ENCODE measurements at regions not wholly inside any gene's neighbourhood (a gene's known extent, or its start where the extent isn't known, plus 50 kb on each side); places are given as distances from the start of the nearest gene placed in this dataset.

DNA sequence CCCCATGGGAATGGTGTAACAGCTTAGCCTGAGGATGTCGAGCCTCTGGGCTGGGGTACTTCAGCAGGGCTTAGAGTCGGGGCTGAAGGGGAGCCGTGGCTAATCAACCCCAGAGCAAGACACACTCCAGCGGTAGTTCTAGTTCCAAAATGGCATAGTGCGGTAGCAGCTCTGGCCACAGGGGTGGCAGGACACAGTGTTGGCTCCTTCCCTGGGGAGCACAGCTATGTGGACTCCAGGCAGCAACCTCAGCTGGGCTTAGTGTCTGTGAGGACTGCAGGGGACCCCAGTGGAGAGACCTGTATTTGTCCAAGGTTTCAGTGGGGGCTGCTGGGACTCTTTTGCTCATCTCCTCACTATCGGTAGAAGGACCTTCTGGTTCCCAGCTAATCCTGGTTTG lies 70.8 kb upstream of the PCDH20 start:
- TF ChIP-seq, protein P1, sequence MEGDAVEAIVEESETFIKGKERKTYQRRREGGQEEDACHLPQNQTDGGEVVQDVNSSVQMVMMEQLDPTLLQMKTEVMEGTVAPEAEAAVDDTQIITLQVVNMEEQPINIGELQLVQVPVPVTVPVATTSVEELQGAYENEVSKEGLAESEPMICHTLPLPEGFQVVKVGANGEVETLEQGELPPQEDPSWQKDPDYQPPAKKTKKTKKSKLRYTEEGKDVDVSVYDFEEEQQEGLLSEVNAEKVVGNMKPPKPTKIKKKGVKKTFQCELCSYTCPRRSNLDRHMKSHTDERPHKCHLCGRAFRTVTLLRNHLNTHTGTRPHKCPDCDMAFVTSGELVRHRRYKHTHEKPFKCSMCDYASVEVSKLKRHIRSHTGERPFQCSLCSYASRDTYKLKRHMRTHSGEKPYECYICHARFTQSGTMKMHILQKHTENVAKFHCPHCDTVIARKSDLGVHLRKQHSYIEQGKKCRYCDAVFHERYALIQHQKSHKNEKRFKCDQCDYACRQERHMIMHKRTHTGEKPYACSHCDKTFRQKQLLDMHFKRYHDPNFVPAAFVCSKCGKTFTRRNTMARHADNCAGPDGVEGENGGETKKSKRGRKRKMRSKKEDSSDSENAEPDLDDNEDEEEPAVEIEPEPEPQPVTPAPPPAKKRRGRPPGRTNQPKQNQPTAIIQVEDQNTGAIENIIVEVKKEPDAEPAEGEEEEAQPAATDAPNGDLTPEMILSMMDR (IDR thresholded peaks at IDR 0.05 in 2 of 3, conservative IDR thresholded peaks at IDR 0.05 in 1 of 3; ENCODE audit: borderline replicate concordance in 1 of 3, insufficient read depth in 1 of 3, low read depth in 2 of 3, low read length in 2 of 3): no peak
- TF ChIP-seq YY1 (IDR thresholded peaks at IDR 0.05; ENCODE audit: extremely low read depth, insufficient replicate concordance, low read depth, low read length) (no peak), EZH2 (IDR thresholded peaks at IDR 0.05) (no peak), POLR2A (IDR thresholded peaks at IDR 0.05; ENCODE audit: borderline replicate concordance, extremely low read depth, insufficient read depth, insufficient read length) (no peak), CBX3 (IDR thresholded peaks at IDR 0.05; ENCODE audit: low read depth) (no peak), POLR2AphosphoS5 (IDR thresholded peaks at IDR 0.05; ENCODE audit: low read depth, low read length) (no peak), ZNF274 (IDR thresholded peaks at IDR 0.05; ENCODE audit: low read depth, low read length) (no peak), ELF1 (IDR thresholded peaks at IDR 0.05; ENCODE audit: borderline replicate concordance, low read depth) (no peak), JUND (IDR thresholded peaks at IDR 0.05) (no peak), RAD21 (IDR thresholded peaks at IDR 0.05; ENCODE audit: low read depth) (no peak)
- TF ChIP-seq, protein P2, sequence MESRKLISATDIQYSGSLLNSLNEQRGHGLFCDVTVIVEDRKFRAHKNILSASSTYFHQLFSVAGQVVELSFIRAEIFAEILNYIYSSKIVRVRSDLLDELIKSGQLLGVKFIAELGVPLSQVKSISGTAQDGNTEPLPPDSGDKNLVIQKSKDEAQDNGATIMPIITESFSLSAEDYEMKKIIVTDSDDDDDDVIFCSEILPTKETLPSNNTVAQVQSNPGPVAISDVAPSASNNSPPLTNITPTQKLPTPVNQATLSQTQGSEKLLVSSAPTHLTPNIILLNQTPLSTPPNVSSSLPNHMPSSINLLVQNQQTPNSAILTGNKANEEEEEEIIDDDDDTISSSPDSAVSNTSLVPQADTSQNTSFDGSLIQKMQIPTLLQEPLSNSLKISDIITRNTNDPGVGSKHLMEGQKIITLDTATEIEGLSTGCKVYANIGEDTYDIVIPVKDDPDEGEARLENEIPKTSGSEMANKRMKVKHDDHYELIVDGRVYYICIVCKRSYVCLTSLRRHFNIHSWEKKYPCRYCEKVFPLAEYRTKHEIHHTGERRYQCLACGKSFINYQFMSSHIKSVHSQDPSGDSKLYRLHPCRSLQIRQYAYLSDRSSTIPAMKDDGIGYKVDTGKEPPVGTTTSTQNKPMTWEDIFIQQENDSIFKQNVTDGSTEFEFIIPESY (IDR thresholded peaks at IDR 0.05; ENCODE audit: extremely low read depth, insufficient replicate concordance, low read length): no peak

Data from HCT116 (cell line).